Kidney epithelial cell (primary cell): ENCODE measurements at regions not wholly inside any gene's neighbourhood (a gene's known extent, or its start where the extent isn't known, plus 50 kb on each side); places are given as distances from the start of the nearest gene placed in this dataset.

Source experiments
- DNase-seq: peaks from one replicate; pipeline ENCODE4 v3.0.0-alpha.2; 2010; ENCODE audit warnings: low read depth
- H3K27me3 ChIP-seq: 2 replicates; pipeline ENCODE4 v1.6.0; 2011; ENCODE audit warnings: low read length; ENCODE audit not compliant: control insufficient read depth, insufficient read depth
- H3K36me3 ChIP-seq: 2 replicates; pipeline ENCODE4 v1.5.1; 2011; ENCODE audit warnings: low read length; ENCODE audit not compliant: control insufficient read depth, insufficient read depth
- H3K4me3 ChIP-seq: 2 replicates; pipeline ENCODE4 v1.5.1; 2011; ENCODE audit warnings: low read depth, mild to moderate bottlenecking, control low read depth, low read length
- TF ChIP-seq, protein P1 (sequence below): IDR thresholded peaks from 2 replicates; pipeline ENCODE4 v1.5.1; 2011; ENCODE audit warnings: mild to moderate bottlenecking, moderate library complexity, low read length, control low read depth, inconsistent platforms; ENCODE audit not compliant: insufficient read depth, poor library complexity, severe bottlenecking

DNA sequence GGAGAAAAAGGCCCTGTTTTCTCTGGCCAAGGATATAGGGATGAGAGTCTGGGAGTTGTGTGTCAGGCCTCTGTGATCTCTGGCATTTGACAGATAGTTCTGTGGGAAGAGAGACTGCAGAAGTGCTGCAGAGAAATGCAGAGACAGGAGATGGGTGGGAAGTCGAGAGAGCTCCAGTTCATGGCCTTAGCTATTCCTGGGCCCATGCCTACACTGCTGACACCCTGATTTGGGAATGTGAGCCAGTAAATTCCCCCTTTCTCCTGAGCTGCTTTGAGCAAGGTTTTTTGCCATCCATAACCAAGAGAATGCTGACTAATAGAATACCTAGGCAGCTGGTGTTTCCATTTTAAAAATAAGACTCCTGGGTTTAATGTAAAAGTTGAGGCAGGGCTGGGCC, 59.3 kb downstream of the EBLN2 start:
- no peak for DNase-seq
- TF ChIP-seq, protein P1, sequence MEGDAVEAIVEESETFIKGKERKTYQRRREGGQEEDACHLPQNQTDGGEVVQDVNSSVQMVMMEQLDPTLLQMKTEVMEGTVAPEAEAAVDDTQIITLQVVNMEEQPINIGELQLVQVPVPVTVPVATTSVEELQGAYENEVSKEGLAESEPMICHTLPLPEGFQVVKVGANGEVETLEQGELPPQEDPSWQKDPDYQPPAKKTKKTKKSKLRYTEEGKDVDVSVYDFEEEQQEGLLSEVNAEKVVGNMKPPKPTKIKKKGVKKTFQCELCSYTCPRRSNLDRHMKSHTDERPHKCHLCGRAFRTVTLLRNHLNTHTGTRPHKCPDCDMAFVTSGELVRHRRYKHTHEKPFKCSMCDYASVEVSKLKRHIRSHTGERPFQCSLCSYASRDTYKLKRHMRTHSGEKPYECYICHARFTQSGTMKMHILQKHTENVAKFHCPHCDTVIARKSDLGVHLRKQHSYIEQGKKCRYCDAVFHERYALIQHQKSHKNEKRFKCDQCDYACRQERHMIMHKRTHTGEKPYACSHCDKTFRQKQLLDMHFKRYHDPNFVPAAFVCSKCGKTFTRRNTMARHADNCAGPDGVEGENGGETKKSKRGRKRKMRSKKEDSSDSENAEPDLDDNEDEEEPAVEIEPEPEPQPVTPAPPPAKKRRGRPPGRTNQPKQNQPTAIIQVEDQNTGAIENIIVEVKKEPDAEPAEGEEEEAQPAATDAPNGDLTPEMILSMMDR: no peak
- Histone ChIP-seq H3K27me3 (no peaks in the 10 kb centered on the region), H3K4me3 (no peak overlapping the region), H3K36me3 (no peaks in the 10 kb centered on the region)

- TF ChIP-seq, protein P1: no peak
- H3K36me3 ChIP-seq: no peaks in the 10 kb centered on the region
Observed at GRCh38 chr3:73121669-73122331, 60.3 kb downstream of the EBLN2 start.

DNA sequence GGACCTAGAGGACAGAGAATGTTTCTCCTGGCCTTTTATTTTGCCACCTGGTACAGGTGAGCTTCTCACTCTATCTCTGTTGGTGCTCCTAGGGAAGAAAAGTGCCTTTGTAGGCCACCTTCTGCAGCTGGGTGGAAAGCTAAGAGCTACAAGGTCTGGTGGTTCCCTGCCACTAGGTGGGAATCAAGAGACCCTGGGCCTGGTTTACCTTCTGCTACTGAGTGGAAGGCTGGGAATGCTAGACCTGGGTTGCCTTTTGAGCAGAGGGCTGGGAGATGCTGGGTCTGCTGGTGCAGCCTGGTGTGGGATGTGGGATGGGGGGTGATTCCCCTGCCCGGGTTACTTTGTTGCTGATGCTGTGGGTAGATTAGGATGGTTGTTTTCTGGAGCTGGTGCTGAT, 72.6 kb downstream of the EBLN2 start:
- TF ChIP-seq, protein P1: no peak
- H3K36me3 ChIP-seq: no peaks in the 10 kb centered on the region
- H3K4me3 ChIP-seq: no peak overlapping the region
- no peaks in the 10 kb centered on the region for H3K27me3 ChIP-seq
- DNase-seq: no peak

More at GRCh38 chr3:73121669-73122331, 60.3 kb downstream of the EBLN2 start:
- Histone ChIP-seq H3K4me3 (no peak overlapping the region), H3K27me3 (no peaks in the 10 kb centered on the region)
- no peak for DNase-seq

GRCh38 chr3:73136941-73137340, 75.5 kb downstream of the EBLN2 start:
- DNase-seq: no peak
- Histone ChIP-seq H3K36me3 (no peaks in the 10 kb centered on the region), H3K4me3 (no peak overlapping the region), H3K27me3 (no peaks in the 10 kb centered on the region)
- TF ChIP-seq, protein P1: no peak

GRCh38 chr3:73137736-73138403, 76.4 kb downstream of the EBLN2 start:
- TF ChIP-seq, protein P1: no peak
- no peaks in the 10 kb centered on the region for H3K36me3 ChIP-seq
- H3K4me3 ChIP-seq: no peak overlapping the region
- DNase-seq: no peak
- H3K27me3 ChIP-seq: no peaks in the 10 kb centered on the region
